HG03460 (cell line): ENCODE measurements at regions not wholly inside any gene's neighbourhood (a gene's known extent, or its start where the extent isn't known, plus 50 kb on each side); places are given as distances from the start of the nearest gene placed in this dataset.
"Not testable (repeated sequence)": the region's sequence is repeated elsewhere in the genome, so short reads cannot be mapped to it uniquely, and the experiment has no call there.

Experiments used
- ATAC-seq: cut with Tn5 transposase; IDR thresholded peaks from one replicate; pipeline ENCODE4 v1.9.1; 2021; ENCODE audit not compliant: unreplicated experiment

DNA sequence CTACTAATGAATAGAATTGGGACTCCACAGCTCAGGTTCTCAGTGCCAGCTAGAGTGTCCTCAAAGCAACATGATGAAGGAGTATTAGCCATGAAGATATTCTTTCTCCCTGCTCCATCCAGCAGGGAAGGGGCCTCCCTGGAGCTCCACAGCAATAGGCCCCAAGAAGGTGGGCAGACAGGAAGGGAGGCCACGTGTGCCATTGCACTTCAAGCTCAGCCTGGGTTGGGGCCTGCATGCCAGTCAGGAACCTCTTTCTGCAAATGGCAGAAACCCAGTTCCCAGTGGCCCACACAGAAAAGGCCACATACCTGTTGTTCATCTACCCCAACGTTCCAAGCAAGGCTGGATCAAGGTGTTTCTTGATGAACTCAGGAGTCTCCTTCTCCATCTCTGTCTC lies 357.5 kb upstream of the SFSWAP start:
- ATAC-seq: no peak

DNA sequence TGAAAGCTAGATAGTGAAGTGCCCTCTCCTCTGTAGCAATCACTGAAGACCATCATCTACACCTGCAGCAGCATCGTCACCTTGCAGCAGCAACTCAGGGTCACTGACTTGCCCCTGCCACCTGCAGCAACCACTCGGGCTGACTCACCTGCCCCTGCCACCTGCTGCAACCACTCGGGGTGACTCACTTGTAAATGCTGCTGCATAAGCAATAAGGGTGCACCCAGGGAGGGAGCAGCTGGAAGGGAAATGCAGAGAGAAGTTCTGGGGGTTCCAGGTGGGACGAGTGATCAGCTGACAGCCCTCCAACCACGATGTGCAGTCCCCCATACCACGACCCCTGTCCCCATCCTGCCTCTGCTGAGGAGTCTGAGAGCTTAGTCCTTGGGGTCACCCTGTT lies 357.1 kb upstream of the SFSWAP start:
- ATAC-seq: no peak

DNA sequence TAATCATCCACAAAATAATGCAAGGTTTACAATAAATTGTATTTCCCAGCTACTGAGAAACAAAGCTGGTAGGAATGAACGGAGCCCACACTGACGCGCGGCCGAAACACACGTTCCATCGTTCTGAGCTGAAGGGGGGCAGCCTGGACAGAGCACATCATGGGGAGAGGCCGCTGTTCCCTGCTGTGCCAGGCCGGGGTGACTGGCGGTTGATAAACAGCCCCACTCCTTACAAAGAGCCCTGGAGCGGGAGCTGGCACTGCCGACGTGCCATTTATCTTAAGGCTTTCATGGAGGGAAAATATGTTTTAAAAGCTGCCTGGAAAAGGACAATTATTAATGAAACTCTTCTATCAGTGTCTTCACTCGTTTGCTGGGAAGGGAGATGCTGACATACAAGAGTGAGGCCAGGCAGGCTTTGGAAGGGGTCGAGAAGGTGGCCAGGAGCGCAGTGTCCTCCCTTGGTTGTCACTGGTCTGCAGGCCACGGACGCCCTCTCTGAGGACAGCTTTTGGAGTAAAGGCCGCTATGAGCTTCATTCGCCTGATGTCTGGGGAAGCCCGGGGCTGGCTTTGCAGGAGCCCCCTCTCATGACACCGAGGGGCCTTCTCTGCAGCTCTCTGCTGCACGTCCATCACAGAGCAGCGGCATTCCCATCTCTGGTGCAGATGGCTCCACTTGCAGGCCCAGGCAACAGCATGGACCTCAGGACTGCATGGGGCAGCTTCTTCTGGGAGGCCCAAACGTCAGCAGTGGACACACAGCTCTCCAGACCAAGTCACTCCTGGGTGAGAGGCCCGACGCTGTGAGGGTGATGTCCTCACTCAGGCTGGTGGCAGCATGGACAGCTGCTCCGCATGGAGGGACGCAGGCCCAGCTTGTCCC lies 355.3 kb upstream of the SFSWAP start:
- ATAC-seq: no peak

DNA sequence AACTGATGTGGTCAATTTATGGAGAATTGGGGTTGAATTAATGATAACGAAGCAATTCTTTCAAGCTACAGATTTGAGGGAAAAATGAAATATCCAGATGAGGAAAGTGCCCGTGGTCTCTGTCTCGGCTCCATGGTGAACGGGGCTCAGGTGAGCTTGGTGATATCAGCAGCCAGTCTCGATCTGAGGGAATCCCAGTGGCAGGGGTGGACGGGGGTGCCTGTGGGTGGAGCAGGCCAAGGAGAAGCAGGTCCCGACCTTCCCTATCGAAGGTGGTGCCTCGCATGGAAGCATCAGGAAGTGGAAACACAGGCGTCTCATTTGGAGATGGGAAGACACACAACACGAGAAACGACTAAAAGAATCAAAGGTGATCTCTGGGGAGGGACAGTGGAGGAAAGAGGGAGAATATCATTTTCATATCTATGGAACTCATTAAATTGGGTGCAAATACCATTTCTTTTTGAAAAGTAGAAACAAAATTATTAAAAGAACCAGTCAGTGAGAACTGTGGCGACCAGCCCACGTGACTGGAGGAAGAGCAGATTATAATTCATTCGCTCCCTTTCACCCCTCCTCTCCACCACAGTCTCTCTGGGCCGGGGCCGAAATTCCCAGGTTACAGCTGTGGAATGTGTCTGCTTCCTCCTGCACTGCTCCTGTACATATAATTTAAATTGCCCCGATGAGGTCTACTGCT lies 354.3 kb upstream of the SFSWAP start:
- no peak for ATAC-seq

DNA sequence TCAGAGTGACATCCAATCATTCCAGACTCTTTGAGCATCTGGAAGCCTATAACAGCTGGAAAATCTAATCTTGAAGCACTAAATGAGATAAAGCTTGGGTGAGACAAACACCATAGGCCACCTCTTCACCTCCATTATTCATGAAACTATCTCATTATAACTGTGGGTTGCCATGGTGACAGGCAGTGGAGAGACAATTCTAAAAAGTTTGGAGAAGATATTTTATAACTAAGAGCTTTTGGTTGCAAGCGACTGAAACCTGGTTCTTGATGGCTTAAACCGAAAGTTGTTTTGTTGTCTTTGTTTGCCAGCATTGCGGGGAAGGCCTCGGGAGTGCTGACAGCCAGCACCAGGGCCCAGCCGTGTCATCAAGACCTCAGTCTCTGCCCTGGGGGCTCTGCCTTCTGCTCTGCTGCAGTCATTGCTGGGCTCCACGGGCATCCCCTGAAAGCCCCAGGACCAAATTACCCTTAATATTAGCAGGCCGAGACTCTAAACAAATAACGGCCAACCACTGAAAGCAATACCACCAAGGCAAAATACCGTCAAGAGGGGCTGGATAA lies 353.6 kb upstream of the SFSWAP start:
- no peak for ATAC-seq

DNA sequence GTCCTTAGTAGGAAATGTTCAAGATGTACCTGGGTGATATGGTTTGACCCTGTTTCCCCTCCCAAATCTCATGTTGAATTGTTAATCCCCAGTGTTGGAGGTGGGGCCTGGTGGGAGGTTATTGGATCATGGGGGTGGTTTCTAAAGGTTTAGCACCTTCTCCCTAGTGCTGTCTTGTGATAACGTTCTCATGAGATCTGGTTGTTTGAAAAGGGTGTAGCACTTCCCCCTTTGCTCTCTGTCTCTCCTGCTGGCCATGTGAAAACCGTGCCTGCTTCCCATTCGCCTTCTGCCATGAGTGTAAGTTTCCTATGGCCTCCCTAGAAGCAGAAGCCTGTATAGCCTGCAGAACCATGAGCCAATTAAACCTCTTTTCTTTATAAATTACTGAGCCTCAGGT lies 353.0 kb upstream of the SFSWAP start:
- no peak for ATAC-seq

DNA sequence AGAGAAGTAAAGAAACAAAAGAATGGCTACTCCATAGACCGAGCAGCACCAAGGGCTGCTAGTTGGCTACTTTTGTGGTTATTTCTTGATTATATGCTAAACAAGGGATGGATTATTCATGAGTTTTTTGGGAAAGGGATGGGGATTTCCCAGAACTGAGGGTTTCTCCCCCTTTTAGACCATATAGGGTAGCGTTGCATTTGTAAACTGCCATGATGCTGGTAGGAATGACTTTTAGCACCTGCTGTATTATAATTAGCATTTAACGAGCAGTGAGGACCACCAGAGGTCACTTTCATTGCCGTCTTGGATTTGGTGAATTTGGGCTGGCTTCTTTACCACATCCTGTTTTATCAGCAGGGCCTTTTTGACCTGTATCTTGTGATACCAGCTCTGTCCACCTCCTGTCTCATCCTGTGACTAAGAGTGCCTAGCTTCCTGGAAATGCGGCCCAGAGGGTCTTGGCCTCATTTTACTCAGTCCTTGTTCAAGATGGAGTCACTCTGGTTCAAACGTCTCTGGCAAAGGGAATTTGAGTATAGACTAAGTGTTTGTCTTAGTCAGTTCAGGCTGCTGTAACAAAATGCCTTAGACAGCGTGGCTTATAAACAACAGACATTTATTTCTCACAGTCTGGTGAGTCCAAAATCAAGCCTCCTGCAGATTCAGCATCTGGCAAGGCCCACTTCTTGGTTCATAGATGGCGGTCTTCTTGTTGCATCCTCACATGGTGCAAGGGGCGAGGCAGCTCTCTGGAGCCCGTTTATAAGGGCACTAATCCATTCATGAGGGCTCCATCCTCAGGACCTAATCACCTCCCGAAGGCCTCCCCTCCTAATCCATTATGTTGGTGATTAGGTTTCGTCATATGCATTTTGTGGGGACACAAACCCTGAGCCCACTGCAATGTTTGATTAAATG lies 348.3 kb upstream of the SFSWAP start:
- no peak for ATAC-seq

DNA sequence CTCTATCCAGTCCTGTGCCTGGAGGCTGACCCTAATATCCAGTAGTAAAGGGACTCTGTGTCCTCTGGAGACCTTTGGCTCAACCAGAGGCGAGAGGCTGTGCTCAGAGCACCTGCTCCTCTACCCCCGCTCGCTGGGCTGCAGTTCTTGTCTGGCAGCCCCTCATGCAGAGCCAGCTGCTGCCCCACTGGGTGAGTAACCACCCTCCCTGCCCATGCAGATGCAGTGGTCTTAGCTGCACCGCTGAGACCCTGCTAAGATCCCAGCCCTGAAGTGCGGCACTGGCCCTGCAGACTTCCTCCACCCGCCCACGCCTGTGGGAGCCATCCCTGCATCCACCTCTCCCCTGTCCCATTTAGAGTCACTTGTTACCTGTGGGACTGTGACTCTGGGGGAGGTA lies 347.5 kb upstream of the SFSWAP start:
- no peak for ATAC-seq

DNA sequence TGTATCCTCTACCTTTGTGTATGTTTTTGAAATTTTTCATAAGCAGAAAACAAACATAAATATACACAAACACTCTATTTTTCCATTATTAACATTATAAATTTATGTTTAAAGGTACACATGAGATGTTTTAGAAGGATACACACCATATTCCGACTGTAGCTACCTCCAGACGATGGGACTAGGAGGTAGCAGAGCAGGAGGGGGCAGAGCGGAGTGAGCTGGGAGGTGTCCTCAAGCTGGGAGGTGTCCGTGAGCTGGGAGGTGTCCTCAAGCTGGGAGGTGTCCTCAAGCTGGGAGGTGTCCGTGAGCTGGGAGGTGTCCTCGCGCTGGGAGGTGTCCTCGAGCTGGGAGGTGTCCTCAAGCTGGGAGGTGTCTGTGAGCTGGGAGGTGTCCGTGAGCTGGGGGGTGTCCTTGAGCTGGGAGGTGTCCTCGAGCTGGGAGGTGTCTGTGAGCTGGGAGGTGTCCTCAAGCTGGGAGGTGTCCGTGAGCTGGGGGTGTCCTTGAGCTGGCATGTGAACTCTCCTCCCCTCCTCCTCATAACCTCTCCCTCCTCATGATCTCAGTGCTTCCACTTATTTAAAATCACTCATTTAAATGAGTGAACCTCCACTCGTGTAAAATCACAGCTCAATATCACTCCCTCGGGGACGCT lies 346.9 kb upstream of the SFSWAP start:
- no peak for ATAC-seq

DNA sequence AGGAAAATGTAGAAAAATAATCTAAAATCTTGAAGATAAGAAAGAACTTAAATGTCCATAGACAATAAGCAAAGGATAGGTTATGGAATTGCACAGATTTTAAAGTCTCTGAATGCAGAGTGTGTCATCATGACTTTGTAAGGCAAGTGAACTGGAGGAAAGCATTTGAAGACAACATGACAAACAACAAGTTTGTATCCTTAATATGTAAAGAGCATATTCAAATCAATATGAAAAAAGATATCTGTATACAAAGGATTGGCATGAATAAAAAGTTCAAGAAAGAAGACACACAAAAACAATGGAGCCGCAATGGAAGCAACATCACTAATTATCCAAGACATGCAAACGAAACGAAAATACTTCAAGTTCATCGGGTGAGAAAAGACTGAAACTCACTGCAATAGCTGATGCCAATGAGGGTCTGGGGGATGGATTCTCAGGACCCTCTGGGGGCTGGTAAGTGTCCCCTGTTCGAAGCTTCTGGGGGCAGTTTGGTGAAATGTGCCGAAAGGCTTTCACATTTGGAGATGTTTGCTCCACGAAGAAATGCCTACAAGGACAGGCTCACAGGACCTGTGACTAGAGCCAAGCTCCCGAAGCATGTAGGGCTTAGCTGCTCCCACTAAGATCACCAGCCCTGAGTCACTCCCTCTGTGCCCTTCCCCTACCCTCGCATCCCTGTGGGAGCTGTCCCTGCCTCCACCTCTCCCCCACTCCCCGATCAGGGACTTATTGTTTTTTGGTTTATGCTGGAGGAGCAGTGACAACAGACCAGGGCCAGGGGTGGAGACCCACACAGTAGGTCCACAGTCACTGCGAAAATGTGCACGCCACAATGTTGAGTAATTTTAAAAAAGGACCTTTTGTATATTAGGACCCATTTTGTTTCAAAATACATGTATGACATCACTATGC lies 345.7 kb upstream of the SFSWAP start:
- ATAC-seq: no peak

DNA sequence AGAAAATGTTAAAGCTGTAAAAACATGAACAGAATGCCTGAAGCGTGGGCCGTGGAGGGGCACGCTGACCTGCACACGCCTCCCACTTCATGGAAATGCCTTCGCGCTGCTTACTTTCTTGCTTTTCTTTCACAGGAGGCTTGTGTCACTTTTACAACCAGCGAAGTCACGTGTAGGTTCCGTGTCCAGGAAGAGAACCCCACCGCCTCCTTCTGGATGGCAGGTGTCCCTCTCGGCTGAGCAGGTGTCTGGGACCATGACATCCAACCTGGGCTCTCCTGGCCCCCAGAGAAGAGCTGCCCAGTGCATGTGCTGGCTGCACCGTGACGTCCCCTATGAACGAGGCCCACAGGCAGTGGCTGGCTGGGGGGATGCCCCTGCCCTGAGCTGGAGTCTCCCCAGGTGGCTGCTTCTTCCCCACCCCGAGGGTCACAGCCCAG lies 345.0 kb upstream of the SFSWAP start:
- no peak for ATAC-seq

DNA sequence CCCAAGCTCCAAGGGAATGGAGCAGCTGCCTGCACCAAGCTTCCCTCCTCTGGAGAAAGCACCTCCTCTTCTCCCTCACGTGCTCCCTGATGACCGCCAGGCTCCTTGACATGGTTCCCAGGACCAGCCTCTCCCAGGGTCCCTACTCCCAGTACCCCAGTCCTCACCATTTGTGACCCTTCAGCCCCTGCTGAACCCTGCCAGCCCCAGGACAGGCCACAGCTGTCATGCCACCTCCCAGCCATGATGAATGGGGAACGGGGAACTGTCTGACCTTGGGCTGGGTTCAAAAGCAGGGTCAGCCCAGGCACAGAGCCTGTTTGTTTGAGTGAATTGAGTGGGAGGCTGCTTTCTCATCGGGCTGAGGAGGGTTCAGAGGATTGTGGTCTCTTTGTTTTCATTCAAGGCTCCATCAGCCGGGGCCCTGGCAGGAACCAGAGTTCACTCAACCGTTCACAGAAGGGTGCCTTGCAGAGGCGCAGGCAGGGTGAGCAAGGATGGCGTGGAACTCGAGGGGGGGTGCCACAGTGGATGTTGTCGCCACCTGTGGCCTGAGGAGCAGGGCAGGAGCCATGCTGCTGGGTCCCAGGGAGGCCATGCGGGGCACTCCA lies 344.5 kb upstream of the SFSWAP start:
- no peak for ATAC-seq

DNA sequence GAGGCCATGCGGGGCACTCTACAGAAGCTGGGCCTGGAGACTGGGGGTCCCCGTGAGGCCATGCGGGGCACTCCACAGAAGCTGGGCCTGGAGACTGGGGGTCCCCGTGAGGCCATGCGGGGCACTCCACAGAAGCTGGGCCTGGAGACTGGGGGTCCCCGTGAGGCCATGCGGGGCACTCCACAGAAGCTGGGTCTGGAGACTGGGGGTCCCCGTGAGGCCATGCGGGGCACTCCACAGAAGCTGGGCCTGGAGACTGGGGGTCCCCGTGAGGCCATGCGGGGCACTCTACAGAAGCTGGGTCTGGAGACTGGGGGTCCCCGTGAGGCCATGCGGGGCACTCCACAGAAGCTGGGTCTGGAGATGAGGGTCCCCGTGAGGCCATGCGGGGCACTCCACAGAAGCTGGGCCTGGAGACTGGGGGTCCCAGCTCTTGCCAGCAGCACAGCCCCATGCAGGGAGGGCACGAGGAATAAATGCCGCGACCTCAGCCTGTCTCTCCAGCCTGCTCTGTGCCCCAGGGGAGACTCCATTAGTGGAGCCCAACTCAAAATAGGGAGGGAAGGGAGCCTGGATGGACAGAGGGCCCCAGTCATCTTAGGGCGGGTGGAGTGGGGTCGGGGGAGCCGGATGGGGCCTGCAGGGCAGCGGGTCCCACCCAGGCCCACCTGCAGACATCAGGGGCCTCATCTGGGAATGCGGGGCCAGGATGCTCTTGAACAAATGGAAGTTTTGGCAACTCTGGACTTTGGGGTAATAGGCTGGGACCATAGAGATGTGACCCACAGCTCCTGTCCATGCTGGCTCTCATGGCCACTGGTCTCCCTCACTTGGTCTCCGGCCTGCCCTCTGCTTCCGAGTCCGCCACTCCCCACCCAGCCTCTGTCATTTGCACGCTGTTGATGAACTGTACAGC lies 343.6 kb upstream of the SFSWAP start:
- ATAC-seq: not testable (repeated sequence)

DNA sequence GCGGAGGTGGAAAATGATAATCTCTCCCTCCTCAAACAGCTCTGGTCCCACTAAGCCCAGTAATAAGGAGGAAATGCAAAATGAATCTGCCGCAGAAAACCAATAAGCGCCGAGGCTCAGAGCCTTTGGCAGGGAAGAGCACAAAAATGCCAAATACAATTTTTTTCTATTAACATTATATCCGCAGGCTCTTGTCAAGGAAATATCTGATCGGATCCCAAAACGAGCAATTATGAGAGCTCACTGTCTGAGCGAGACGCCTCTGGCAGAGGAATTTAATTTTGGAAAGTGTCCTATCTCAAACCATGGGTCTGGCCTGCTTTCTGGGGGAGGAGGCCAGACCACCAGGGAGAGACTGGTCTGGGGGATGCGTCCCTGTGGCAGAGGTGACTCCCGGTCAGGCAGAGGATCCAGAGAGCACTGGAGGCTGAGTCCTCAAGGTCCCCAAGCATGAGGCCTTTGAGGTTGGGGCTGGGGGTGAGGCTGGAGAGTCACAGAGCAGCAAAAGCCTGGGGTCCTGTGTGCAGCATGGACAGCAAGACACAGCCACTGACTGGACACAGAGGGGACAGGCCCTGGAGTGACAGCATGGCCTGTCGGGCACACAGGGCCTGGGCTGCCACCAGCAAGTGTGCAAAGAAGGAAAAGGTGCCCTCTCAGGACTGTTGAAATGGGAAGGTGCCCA lies 342.8 kb upstream of the SFSWAP start:
- ATAC-seq: no peak

DNA sequence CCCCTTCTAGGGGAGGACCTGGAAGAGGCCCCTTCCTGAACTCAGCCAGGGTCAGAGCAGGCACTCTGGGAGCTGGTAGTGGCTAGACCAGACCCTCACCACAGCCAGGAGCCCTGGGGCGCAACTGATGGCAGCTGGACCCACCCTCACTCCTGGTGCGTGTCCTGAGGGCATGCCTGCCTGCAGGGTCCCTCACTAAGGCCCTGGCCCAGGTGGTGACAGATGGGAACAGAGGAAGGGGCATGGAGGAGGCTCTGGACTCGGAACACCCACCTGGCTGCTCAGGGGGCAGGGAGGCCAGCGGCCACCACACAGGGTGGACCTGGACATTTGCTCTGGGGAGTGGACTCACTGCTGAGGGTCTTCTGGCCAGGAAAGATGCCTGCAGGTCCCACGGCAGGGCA lies 342.2 kb upstream of the SFSWAP start:
- ATAC-seq: no peak

DNA sequence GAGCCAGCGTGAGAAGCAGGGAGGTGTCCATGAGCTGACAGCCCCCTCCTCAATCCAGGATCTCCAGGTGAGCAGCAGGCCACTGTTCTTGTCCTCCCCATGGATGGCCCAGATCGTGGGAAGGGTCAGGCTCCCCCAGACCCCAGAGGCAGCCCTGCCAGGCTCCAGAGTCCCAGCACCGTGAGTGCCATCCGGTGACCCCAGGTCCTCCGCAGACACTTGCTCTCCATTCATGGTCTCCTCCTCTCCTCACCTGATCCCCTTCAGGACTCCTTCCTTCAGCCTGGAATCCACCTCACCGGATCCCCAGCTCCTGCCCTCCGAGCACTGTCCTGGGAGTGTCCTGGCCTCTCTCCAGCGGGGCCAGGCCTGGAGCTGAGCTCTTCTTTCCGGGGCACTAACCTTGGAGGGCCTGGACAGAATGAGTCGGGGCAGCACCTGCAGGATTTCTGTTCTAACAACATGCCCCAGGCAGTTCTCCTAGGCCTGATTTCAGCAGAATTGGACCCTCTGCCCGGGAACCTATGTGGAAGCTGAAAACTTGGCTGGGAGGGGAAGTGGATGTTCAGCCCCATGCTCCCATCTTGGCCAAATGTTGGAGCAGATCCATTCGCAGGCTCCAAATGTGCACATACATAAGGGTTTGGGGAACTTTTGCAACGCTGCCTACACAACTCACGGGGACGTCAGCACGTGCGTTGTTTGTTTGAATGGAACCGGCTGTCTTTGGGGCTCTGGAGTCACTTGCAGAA lies 341.6 kb upstream of the SFSWAP start:
- no peak for ATAC-seq

DNA sequence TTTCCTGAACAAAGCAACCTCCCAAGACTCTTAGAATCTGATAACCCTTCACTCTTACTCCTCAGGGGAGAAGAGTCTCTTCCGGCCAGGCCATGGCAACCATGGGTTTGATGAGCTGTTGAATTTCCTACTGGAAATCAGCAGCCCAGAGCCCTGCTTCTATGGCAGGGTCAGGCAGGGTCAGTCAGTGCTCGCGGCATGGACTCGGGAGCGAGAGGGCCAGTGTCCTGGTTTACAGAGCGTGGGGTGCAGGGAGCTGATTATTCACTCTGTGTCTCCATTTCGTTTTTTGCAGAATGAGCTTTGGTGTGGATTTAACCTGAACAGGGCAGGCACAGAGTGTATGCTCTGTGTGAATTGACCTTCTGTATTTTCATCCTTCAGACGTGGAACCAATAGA lies 340.6 kb upstream of the SFSWAP start:
- no peak for ATAC-seq
